H9 (cell line): ENCODE measurements at regions not wholly inside any gene's neighbourhood (a gene's known extent, or its start where the extent isn't known, plus 50 kb on each side); places are given as distances from the start of the nearest gene placed in this dataset.

ENCODE experiments used
- DNase-seq: peaks from one replicate; pipeline ENCODE4 v3.0.0-alpha.2; 2017
- H2AFZ ChIP-seq: one replicate; pipeline ENCODE4 v1.6.1; 2013; ENCODE audit warnings: mild to moderate bottlenecking, low read length, control low read depth, moderate library complexity
- H2AK5ac ChIP-seq: 2 replicates; pipeline ENCODE4 v1.6.1; 2013; ENCODE audit warnings: low read length, control low read depth, mixed read lengths; ENCODE audit not compliant: insufficient read length
- H2BK120ac ChIP-seq: one replicate; pipeline ENCODE4 v1.6.1; 2013; ENCODE audit warnings: low read depth, mild to moderate bottlenecking, low read length, control low read depth, inconsistent platforms; ENCODE audit not compliant: poor library complexity, severe bottlenecking
- H2BK12ac ChIP-seq: 2 replicates; pipeline ENCODE4 v1.6.1; 2013; ENCODE audit warnings: low read length, control low read depth, mixed read lengths, low read depth; ENCODE audit not compliant: insufficient read length
- H2BK15ac ChIP-seq: 2 replicates; pipeline ENCODE4 v1.6.1; 2013; ENCODE audit warnings: low read depth, low read length, control low read depth
- H2BK20ac ChIP-seq: one replicate; pipeline ENCODE4 v1.6.1; 2013; ENCODE audit warnings: low read depth, mild to moderate bottlenecking, low read length, control low read depth, inconsistent platforms; ENCODE audit not compliant: poor library complexity, severe bottlenecking
- H2BK5ac ChIP-seq: 2 replicates; pipeline ENCODE4 v1.6.1; 2013; ENCODE audit warnings: low read length, control low read depth, mixed read lengths; ENCODE audit not compliant: insufficient read length
- H3K14ac ChIP-seq: 2 replicates; pipeline ENCODE4 v1.6.1; 2013; ENCODE audit warnings: low read length, control low read depth; ENCODE audit not compliant: insufficient read depth
- H3K18ac ChIP-seq: 2 replicates; pipeline ENCODE4 v1.6.1; 2013; ENCODE audit warnings: low read depth, mild to moderate bottlenecking, mixed read lengths, low read length, control low read depth; ENCODE audit not compliant: insufficient read length
- H3K23ac ChIP-seq: 2 replicates; pipeline ENCODE4 v1.6.1; 2013; ENCODE audit warnings: low read length, control low read depth, mixed read lengths, low read depth; ENCODE audit not compliant: insufficient read length
- H3K23me2 ChIP-seq: 2 replicates; pipeline ENCODE4 v1.6.1; 2013; ENCODE audit warnings: low read depth, mild to moderate bottlenecking, mixed read lengths, low read length, control low read depth; ENCODE audit not compliant: insufficient read length, poor library complexity, severe bottlenecking
- H3K27ac ChIP-seq: 2 replicates; pipeline ENCODE4 v1.5.1; 2013; ENCODE audit warnings: low read length, control low read depth, mixed read lengths, low read depth; ENCODE audit not compliant: insufficient read length
- H3K27me3 ChIP-seq: 2 replicates; pipeline ENCODE4 v1.6.1; 2013; ENCODE audit warnings: low read length, control low read depth, inconsistent platforms; ENCODE audit not compliant: insufficient read depth
- H3K4ac ChIP-seq: 2 replicates; pipeline ENCODE4 v1.6.1; 2013; ENCODE audit warnings: low read depth, mild to moderate bottlenecking, control low read depth, inconsistent platforms, low read length, moderate library complexity
- H3K4me1 ChIP-seq: 2 replicates; pipeline ENCODE4 v1.6.1; 2013; ENCODE audit warnings: low read length, control low read depth, inconsistent platforms; ENCODE audit not compliant: insufficient read depth
- H3K4me2 ChIP-seq: 2 replicates; pipeline ENCODE4 v1.6.1; 2013; ENCODE audit warnings: low read length, control low read depth, mixed read lengths; ENCODE audit not compliant: insufficient read length, insufficient read depth
- H3K56ac ChIP-seq: 2 replicates; pipeline ENCODE4 v1.6.1; 2013; ENCODE audit warnings: low read depth, mild to moderate bottlenecking, mixed read lengths, low read length, control low read depth; ENCODE audit not compliant: insufficient read length
- H3K79me1 ChIP-seq: 2 replicates; pipeline ENCODE4 v1.6.1; 2013; ENCODE audit warnings: low read depth, mild to moderate bottlenecking, moderate library complexity, low read length, control low read depth, inconsistent platforms; ENCODE audit not compliant: insufficient read depth, poor library complexity, severe bottlenecking
- H3K79me2 ChIP-seq: 2 replicates; pipeline ENCODE4 v1.6.1; 2013; ENCODE audit warnings: low read length, control low read depth, inconsistent platforms; ENCODE audit not compliant: insufficient read depth
- H3K9ac ChIP-seq: 2 replicates; pipeline ENCODE4 v1.6.1; 2013; ENCODE audit warnings: low read length, control low read depth, mixed read lengths; ENCODE audit not compliant: insufficient read length; ENCODE audit errors: extremely low read depth
- H3K9me3 ChIP-seq: one replicate; pipeline ENCODE4 v1.6.1; 2013; ENCODE audit warnings: low read depth, low read length, inconsistent platforms; ENCODE audit not compliant: control insufficient read depth
- H3T11ph ChIP-seq: one replicate; pipeline ENCODE4 v1.6.1; 2013; ENCODE audit warnings: mild to moderate bottlenecking, low read length, control low read depth, inconsistent platforms
- H4K20me1 ChIP-seq: one replicate; pipeline ENCODE4 v1.6.1; 2013; ENCODE audit not compliant: control insufficient read depth, insufficient read length, insufficient read depth
- H4K5ac ChIP-seq: 2 replicates; pipeline ENCODE4 v1.6.1; 2013; ENCODE audit warnings: low read depth, mild to moderate bottlenecking, mixed read lengths, low read length, control low read depth; ENCODE audit not compliant: insufficient read length
- H4K8ac ChIP-seq: replicated peaks from 2 replicates; pipeline ENCODE4 v1.6.1; 2013; ENCODE audit warnings: low read length, control low read depth, mixed read lengths, low read depth; ENCODE audit not compliant: insufficient read length
- H4K91ac ChIP-seq: 2 replicates; pipeline ENCODE4 v1.6.1; 2013; ENCODE audit warnings: low read depth, mild to moderate bottlenecking, moderate library complexity, mixed read lengths, low read length, control low read depth; ENCODE audit not compliant: insufficient read length
- H3K27ac Mint-ChIP-seq, 3 experiments: 2 replicates in 2 of 3; 3 replicates in 1 of 3; pipeline ENCODE4 v1.8.0; 2020 to 2021; ENCODE audit warnings: mixed read lengths in 3 of 3, mild to moderate bottlenecking in 1 of 3, moderate library complexity in 1 of 3
- H3K27me3 Mint-ChIP-seq: 2 replicates; pipeline ENCODE4 v1.8.0; 2021; ENCODE audit warnings: low read depth, mild to moderate bottlenecking, moderate library complexity, mixed read lengths
- H3K36me3 Mint-ChIP-seq, 3 experiments: 2 replicates in 2 of 3; 3 replicates in 1 of 3; pipeline ENCODE4 v1.8.0; 2020 to 2021; ENCODE audit warnings: low read depth in 3 of 3, mixed read lengths in 3 of 3; ENCODE audit not compliant: insufficient read depth in 1 of 3
- H3K4me1 Mint-ChIP-seq, 2 experiments: 2 replicates each; pipeline ENCODE4 v1.8.0; 2020; ENCODE audit warnings: mixed read lengths in 2 of 2
- H3K4me3 Mint-ChIP-seq, 2 experiments: 2 replicates in 1 of 2; 3 replicates in 1 of 2; pipeline ENCODE4 v1.8.0; 2020 to 2021; ENCODE audit warnings: mild to moderate bottlenecking in 2 of 2, mixed read lengths in 2 of 2, moderate library complexity in 1 of 2
- H3K9me3 Mint-ChIP-seq, 2 experiments: 2 replicates in 1 of 2; 3 replicates in 1 of 2; pipeline ENCODE4 v1.8.0; 2020; ENCODE audit warnings: mild to moderate bottlenecking in 2 of 2, mixed read lengths in 2 of 2, moderate library complexity in 1 of 2
- WGBS: extraction: QIAGEN DNeasy Blood & Tissue Kit; methylation state at CpG from one replicate; pipeline ENCODE4 v1.1.7; 2013; ENCODE audit warnings: missing lambda C conversion rate, low lambda C conversion rate, mixed read lengths; ENCODE audit not compliant: insufficient read length; ENCODE audit errors: extremely low coverage; 5-methylcytosine and 5-hydroxymethylcytosine counted together
- TF ChIP-seq, protein P1 (sequence below): fragments of 200-600 bp; sonication (generic); conservative IDR thresholded peaks from 3 replicates; pipeline ENCODE4 v1.8.0; 2021; ENCODE audit warnings: antibody characterized with exemption, mild to moderate bottlenecking

DNA sequence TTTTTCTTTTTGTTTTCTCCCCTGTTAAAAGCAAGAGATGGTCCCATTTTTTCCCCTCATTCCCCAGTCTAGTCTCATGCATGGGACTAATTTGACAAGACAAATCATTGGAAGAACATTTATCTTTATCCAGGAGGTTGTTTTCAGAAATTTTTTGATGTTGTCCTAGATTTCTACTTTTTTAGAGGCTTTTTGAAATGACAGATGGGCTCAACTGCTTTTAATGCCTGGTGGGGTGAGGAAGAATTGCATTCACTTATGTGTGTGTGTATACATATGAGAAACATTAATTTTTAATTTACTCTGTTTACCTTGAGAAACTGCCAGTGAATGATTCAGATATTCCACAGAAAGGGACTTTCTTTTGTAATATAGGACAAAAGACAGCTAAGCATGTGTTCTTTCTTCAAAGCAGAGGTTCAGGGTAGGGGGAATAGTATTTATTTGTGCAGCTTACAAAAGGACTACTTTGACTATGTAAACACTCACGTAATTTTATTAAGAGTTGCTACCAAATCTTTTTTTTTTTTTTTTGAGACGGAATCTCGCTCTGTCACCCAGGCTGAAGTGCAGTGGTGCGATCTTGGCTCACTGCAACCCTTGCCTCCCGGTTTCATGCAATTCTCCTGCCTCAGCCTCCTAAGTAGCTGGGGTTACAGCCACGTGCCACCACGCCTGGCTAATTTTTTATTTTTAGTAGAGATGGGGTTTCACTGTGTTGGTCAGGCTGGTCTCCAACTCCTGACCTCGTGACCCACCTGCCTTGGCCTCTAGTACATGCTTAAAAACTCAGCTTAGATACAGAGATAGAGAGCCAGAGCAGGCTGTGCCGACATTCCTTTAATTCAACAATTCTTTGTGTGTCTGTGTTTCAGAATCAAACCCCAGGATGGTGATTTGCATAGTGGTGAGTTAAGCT lies 130.1 kb upstream of the RARB start:
- Histone ChIP-seq H4K8ac (no peak overlapping the region), H2BK20ac (no peak overlapping the region), H2BK12ac (no peak overlapping the region), H3K4ac (no peak overlapping the region), H3K27me3 (no peaks in the 10 kb centered on the region), H3K18ac (no peak overlapping the region), H3K79me2 (no peaks in the 10 kb centered on the region), H3K14ac (no peak overlapping the region), H3K4me1 (no peaks in the 10 kb centered on the region), H3K9ac (no peak overlapping the region), H3K79me1 (no peaks in the 10 kb centered on the region), H3K27ac (no peak overlapping the region), H3T11ph (no peak overlapping the region), H4K91ac (no peak overlapping the region), H2BK15ac (no peak overlapping the region), H2AK5ac (no peak overlapping the region), H2BK5ac (no peak overlapping the region), H2AFZ (no peak overlapping the region), H2BK120ac (no peak overlapping the region), H3K23ac (no peak overlapping the region), H3K4me2 (no peak overlapping the region), H4K20me1 (no peaks in the 10 kb centered on the region), H3K9me3 (no peaks in the 10 kb centered on the region), H3K23me2 (no peaks in the 10 kb centered on the region), H3K56ac (no peak overlapping the region), H4K5ac (no peak overlapping the region)
- Mint-ChIP-seq H3K36me3 (no peaks in the 10 kb centered on the region; a peak in 2 of 7 replicates), H3K9me3 (no peaks in the 10 kb centered on the region), H3K27me3 (no peaks in the 10 kb centered on the region), H3K27ac (no peak overlapping the region; a peak in 2 of 7 replicates), H3K4me1 (peaks cover 26 to 28% of the 10 kb centered on the region in 2 experiments), H3K4me3 (no peak overlapping the region)
- WGBS = no CpG with 5 or more reads among the region's 9 CpGs
- no peak for DNase-seq
- TF ChIP-seq, protein P1, sequence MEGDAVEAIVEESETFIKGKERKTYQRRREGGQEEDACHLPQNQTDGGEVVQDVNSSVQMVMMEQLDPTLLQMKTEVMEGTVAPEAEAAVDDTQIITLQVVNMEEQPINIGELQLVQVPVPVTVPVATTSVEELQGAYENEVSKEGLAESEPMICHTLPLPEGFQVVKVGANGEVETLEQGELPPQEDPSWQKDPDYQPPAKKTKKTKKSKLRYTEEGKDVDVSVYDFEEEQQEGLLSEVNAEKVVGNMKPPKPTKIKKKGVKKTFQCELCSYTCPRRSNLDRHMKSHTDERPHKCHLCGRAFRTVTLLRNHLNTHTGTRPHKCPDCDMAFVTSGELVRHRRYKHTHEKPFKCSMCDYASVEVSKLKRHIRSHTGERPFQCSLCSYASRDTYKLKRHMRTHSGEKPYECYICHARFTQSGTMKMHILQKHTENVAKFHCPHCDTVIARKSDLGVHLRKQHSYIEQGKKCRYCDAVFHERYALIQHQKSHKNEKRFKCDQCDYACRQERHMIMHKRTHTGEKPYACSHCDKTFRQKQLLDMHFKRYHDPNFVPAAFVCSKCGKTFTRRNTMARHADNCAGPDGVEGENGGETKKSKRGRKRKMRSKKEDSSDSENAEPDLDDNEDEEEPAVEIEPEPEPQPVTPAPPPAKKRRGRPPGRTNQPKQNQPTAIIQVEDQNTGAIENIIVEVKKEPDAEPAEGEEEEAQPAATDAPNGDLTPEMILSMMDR = no peak
